Hematopoietic multipotent progenitor cell treated with erythropoietin and hydrocortisone succinate and interleukin-3 and kit ligand, for 15 days (in vitro differentiated cells): ENCODE measurements at regions not wholly inside any gene's neighbourhood (a gene's known extent, or its start where the extent isn't known, plus 50 kb on each side); places are given as distances from the start of the nearest gene placed in this dataset.

ENCODE experiments used
- DNase-seq: peaks from one replicate; pipeline ENCODE4 v3.0.0-alpha.2; 2015; ENCODE audit warnings: low spot score

GRCh38 chr2:111219285-111219684 is 98.6 kb downstream of the BCL2L11 start:
- DNase-seq = no peak

- no peak for DNase-seq
These were observed 99.2 kb downstream of the BCL2L11 start for GRCh38 chr2:111219734-111220505.

GRCh38 chr2:111220962-111221361 is 100.2 kb downstream of the BCL2L11 start:
- DNase-seq = no peak

- no peak for DNase-seq
These were observed 101.0 kb downstream of the BCL2L11 start for GRCh38 chr2:111221701-111222100.

GRCh38 chr2:111222204-111222866 is 101.6 kb downstream of the BCL2L11 start:
- DNase-seq = no peak

GRCh38 chr2:111225856-111226255 is 105.1 kb downstream of the BCL2L11 start:
- DNase-seq = no peak

GRCh38 chr2:111226876-111227700 is 106.4 kb downstream of the BCL2L11 start:
- peak; percentile 18 for DNase-seq

- no peak for DNase-seq
These were observed 107.0 kb downstream of the BCL2L11 start for GRCh38 chr2:111227716-111228141.

GRCh38 chr2:111231532-111232252 is 111.0 kb downstream of the BCL2L11 start:
- no peak for DNase-seq

GRCh38 chr2:111235192-111236015 is 114.7 kb downstream of the BCL2L11 start:
- no peak for DNase-seq

- no peak for DNase-seq
These were observed 115.3 kb downstream of the BCL2L11 start for GRCh38 chr2:111236025-111236424.

- no peak for DNase-seq
These were observed 117.6 kb downstream of the BCL2L11 start for GRCh38 chr2:111238296-111238695.

GRCh38 chr2:111239107-111239506 is 118.4 kb downstream of the BCL2L11 start:
- no peak for DNase-seq

- DNase-seq = no peak
These were observed 119.0 kb downstream of the BCL2L11 start for GRCh38 chr2:111239581-111240249.

- no peak for DNase-seq
These were observed 122.6 kb downstream of the BCL2L11 start for GRCh38 chr2:111243295-111243694.

GRCh38 chr2:111244864-111245263 is 124.2 kb downstream of the BCL2L11 start:
- no peak for DNase-seq

GRCh38 chr2:111246620-111247061 is 125.9 kb downstream of the BCL2L11 start:
- no peak for DNase-seq

- DNase-seq = no peak
These were observed 126.8 kb downstream of the BCL2L11 start for GRCh38 chr2:111247491-111247890.

GRCh38 chr2:111249806-111250205 is 129.1 kb downstream of the BCL2L11 start:
- DNase-seq = no peak

- no peak for DNase-seq
These were observed 129.8 kb downstream of the BCL2L11 start for GRCh38 chr2:111250448-111251030.
